GM18505 (cell line): ENCODE measurements at regions not wholly inside any gene's neighbourhood (a gene's known extent, or its start where the extent isn't known, plus 50 kb on each side); places are given as distances from the start of the nearest gene placed in this dataset.
A peak's percentile ranks its signal among the peaks of the same experiment; 100 is the strongest.
"Not testable (repeated sequence)": the region's sequence is repeated elsewhere in the genome, so short reads cannot be mapped to it uniquely, and the experiment has no call there.

Source experiments
- ATAC-seq: cut with Tn5 transposase; IDR thresholded peaks from one replicate; pipeline ENCODE4 v1.9.1; 2021; ENCODE audit not compliant: unreplicated experiment
- POLR2A ChIP-seq: IDR thresholded peaks from 4 replicates; pipeline ENCODE4 v1.6.1; 2011; ENCODE audit warnings: borderline replicate concordance; ENCODE audit not compliant: insufficient read depth, insufficient read length; ENCODE audit errors: extremely low read depth

DNA sequence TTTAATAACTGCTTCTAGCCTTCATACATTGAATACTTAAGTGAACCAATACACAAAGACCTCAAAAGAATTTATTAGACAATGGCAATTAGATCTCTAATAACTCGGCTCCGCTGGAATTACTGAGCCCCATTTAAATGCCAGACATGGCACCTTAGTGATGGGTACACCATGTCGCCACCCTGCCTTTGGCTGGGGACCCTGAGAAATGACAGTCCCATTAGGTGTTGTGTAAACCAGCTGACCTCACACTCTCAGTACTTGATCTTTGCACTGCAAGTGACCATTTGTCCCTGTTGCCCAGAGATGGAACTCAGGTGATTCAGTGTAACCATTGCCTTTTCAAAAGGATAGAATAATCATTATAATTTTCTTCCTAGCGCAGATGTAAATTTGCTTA is 144.6 kb upstream of the SMARCAD1 start:
- ATAC-seq: no peak

DNA sequence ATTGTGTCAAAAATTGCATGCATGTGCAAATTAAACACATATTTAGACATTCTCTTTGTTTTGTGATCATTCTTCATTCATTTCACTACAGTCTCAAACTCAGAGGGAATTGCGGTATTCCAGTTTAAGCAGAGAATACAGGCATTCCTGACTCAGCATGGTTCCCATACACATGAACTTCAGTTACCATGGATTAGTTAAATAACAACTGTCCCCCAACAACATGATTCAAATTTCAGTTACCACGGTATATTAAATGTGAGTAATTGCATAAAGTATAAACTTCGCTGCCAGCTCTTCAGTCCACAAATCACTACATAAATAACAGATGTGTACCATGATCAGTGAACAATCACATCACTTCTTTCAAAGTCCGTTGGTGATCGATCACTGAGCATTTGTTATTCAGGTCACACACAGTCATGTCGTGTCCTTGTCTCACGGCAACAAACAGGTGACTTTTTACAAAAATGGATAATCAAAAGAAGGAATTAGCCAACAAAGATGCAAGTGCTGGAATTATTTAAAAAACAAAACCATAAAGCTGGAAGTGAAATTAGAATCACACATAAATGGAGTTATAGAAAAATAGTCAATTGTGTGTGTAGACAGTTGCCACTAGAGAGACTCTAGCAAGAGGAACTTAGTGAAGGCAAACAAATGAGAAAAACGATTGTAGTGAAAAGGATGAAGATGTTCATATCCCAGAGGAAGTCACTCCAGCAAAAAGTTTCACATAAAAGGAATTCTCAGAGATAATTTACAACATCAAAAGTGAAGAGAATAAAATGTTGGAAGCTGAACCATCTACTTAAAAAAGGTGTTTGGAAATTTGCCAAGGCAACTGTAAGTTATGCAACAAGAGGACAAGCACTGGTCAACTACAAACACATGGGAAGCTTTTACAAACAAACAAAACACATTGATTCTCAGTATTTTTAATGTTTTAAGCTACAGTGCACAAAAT is 138.6 kb upstream of the SMARCAD1 start:
- no peak for TF ChIP-seq POLR2A
- no peak for ATAC-seq

More for the DNA sequence above, 144.6 kb upstream of the SMARCAD1 start:
- TF ChIP-seq POLR2A: no peak

- ATAC-seq: no peak
- no peak for TF ChIP-seq POLR2A
Observed at GRCh38 chr4:94076498-94076897, 131.2 kb upstream of the SMARCAD1 start.

- TF ChIP-seq POLR2A: no peak
- no peak for ATAC-seq
Observed at GRCh38 chr4:94084155-94084554, 123.5 kb upstream of the SMARCAD1 start.

DNA sequence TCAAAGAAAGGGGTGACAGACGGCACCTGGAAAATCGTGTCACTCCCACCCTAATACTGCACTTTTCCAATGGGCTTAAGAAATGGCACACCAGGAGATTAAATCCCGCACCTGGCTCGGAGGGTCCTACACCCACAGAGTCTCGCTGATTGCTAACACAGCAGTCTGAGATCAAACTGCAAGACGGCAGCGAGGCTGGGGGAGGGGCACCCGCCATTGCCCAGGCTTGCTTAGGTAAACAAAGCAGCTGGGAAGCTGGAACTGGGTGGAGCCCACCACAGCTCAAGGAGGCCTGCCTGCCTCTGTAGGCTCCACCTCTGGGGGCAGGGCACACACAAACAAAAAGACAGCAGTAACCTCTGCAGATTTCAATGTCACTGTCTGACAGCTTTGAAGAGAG is 108.5 kb upstream of the SMARCAD1 start:
- ATAC-seq: not testable (repeated sequence)

GRCh38 chr4:94112644-94113043 is 95.0 kb upstream of the SMARCAD1 start:
- no peak for TF ChIP-seq POLR2A
- no peak for ATAC-seq

GRCh38 chr4:94115687-94116086 is 92.0 kb upstream of the SMARCAD1 start:
- no peak for TF ChIP-seq POLR2A
- ATAC-seq: no peak

DNA sequence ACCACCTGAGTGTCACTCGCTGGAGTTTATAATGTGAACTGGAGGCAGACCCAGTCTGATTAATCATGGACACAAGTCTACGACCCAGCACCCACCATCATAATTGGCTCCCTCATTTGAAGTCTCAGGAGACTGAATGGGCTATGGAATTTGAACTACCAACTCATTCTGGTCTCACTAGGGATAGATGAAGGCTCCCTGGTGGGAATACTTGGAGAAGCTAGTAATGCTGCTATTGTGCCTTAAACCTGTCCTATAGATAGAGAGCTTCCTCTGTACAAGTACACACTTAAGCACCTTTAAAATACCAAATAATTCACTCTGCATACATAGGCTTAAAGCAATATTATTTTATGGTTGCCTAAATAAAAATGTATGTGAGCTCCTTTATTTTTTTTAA is 90.8 kb upstream of the SMARCAD1 start:
- TF ChIP-seq POLR2A: no peak
- ATAC-seq: no peak

GRCh38 chr4:94126669-94127068 is 81.0 kb upstream of the SMARCAD1 start:
- no peak for TF ChIP-seq POLR2A

GRCh38 chr4:94127707-94128328 is 79.8 kb upstream of the SMARCAD1 start:
- peak; percentile 80 for ATAC-seq
- TF ChIP-seq POLR2A: no peak

More at GRCh38 chr4:94126669-94127068, 81.0 kb upstream of the SMARCAD1 start:
- ATAC-seq: no peak

DNA sequence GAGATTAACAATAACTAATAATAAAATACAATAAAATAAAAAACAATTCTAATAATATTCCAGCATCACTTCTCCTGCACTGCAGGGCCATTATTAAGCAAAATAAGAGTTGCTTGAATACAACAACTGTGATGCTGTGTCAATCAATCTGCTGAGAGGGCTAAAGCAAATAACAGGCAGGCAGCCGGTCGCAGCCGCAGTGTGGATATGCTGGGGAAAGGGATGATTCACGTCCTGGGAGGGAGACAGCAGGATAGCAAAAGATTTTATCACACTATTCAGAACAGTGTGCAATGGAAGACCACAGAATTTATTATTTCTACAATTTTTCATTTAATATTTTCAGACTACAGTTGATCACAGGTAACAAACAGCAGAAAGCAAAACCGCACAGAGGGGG is 76.5 kb upstream of the SMARCAD1 start:
- no peak for TF ChIP-seq POLR2A
- no peak for ATAC-seq

DNA sequence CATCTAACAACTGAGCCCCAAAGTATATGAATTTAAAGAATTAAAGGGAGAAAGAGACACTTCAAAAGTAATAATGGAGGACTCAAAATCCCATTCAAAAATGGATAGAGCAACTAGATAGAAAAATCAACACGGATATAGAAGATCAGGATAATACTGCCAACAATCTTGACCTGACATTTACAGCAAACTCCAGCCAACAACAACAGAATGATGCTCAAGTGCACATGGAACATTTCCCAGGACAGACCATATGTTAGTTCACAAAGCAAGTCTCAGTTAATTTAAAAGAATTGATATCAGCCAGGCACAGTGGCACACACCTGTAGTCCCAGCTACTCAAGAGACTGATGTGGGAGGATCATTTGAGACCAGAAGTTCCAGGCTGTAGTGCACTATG is 72.0 kb upstream of the SMARCAD1 start:
- no peak for ATAC-seq
- no peak for TF ChIP-seq POLR2A

- no peak for ATAC-seq
- no peak for TF ChIP-seq POLR2A
Observed at GRCh38 chr4:94139931-94140612, 67.6 kb upstream of the SMARCAD1 start.
